Left lobe of liver (tissue), 2 donors: ENCODE measurements at regions not wholly inside any gene's neighbourhood (a gene's known extent, or its start where the extent isn't known, plus 50 kb on each side); places are given as distances from the start of the nearest gene placed in this dataset.
"Not testable (repeated sequence)": the region's sequence is repeated elsewhere in the genome, so short reads cannot be mapped to it uniquely, and the experiment has no call there.

Experiments
- ATAC-seq: fragments of 200-7000 bp; cut with Tn5 transposase; one replicate; pipeline ENCODE4 v1.9.1; 2020; ENCODE audit warnings: mild to moderate bottlenecking, moderate library complexity
- DNase-seq: peaks from one replicate; pipeline ENCODE4 v3.0.0-alpha.2; 2020; ENCODE audit warnings: low spot score
- donor health status: DM: no; HTN: no; CAD: no; lungs with moderate emphysema.
- donor health status: DM: no; HTN: yes; CAD: no.

DNA sequence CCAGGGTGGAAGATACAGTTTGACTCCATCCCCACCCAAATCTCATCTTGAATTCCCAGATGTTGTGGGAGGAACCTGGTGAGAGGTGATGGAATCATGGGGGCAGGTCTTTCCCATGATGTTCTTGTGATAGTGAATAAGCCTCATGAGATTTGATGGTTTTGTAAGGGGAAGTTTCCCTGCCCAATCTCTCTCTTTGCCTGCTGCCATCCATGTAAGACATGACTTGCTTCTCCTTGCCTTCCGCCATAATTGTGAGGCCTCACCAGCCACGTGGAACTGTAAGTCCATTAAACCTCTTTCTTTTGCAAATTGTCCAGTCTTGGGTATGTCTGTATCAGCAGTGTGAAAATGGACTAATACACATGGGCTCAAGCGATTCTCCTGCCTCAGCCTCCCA lies 59.4 kb upstream of the LHX5 start:
- DNase-seq, result not testable (repeated sequence)

DNA sequence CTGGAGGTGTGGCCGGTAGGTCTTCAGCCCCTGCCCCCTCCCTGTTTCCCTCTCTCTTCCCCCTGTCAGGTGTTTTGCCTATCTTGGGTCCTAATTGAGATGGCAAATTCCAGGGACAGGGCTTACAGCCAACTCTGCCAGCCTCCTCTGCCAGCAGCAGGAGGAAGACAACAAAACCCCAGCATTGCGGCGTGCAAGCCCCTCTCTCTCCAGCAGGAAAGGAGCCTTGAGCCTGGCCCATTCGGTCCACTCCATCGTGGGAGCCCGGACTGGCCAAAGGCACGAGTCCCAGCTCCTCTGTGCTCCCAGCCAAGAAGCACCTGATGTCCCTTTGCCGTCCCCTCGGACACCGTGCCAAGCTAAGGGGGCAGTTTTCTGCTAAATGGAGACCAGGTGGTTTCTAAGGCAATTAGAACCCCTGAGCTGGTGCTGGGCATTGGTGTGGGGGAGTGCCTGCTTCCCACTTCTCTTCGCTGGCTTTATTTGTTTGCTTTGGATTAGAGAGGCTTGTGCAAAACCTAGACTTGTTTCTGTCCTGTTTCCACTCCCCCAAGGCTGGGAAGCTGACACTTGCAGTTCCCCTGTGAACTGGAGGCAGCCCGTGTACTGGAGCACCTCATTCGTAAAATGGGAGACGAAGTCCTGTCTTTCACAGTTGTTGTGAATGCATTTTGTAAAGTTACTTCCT lies 57.1 kb upstream of the LHX5 start:
- ATAC-seq, result no peak
- DNase-seq, result no peak

More for the DNA sequence above, 59.4 kb upstream of the LHX5 start:
- ATAC-seq, result not testable (repeated sequence)

DNA sequence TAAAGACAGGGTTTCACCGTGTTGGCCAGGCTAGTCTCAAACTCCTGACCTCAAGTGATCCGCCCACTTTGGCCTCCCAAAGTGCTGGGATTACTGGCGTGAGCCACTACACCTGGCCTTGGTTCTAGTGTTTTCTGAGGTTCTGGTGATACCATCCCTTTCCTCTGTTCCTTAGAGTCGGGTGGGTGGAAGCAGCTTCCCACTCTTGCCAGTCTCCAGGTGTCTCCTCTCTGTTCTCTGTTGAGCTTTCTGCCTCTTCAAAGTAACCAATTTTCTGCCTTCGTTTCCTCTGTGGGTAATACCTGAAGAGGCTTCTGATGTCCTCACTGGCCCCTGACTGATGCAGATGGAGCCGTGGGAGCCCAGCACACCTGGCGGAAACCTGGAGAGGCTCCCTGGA lies 53.4 kb upstream of the LHX5 start:
- no peak for DNase-seq
- no peak for ATAC-seq

DNA sequence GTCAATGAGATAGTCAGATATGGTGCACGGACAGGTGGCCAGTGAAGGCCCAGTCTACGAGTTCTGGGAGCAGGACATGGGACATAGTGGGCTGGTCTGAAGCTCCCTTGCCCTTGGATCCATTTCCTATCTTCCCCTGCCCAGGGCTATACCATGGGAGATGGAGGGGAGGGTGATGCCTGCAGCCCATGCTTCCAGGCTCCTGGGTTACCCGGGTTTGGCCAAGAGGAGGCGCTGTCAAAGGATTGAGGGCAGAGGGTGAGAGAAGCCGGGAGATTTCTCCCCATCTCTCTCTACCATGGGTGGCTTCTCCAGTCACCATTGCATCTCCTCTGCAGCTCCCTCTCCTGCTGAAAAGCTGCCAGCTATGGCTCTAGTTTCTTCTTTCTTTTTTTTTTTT lies 52.8 kb upstream of the LHX5 start:
- DNase-seq (no peak), ATAC-seq (no peak)

DNA sequence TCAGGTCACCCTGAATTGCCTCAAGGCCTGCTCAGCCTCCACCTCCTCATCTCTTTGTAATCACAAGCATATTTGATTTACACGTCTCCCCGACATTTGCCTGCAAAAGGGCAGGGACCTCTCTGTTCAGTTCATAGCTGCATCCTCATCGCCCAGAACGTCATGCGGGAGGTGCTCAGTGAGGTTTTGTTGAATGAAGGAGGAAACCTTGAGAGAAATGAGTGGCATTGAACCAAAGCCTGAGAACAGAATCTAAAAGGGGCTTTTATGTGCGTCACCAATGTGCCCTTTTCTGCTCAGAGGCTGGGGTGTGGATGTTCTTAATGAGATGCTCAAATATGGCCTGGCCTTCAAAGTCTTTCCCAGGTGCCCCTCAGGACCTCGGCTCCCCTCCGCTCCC lies 50.0 kb upstream of the LHX5 start:
- DNase-seq (no peak), ATAC-seq (no peak)
